ENCODE measurements at regions not wholly inside any gene's neighbourhood (a gene's known extent, or its start where the extent isn't known, plus 50 kb on each side); places are given as distances from the start of the nearest gene placed in this dataset.
"Not testable (repeated sequence)": the region's sequence is repeated elsewhere in the genome, so short reads cannot be mapped to it uniquely, and the experiment has no call there.

DNA sequence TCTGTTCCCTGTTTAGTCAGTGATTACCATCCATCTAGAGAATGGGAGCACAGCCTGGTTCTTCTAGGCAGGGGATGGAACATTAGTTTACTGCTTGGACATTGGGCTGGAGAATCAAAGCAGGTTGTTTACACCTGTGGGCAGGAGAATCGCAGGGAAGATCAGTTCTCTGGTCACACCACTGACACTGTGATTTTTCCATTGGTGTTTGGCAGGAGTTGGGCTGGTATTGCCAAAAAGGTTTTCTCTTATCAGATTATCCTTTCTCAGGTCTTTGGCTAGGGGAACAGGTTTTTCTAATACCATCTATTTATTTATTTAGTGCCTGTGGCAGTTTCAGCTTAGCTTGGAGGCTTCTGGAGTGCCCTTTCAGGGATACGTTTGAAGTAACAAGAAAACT, 219.3 kb upstream of the GRIN3A start:
- no peak overlapping the region for H3K27ac Mint-ChIP-seq
- H3K36me3 Mint-ChIP-seq: no peaks in the 10 kb centered on the region
- H3K9me3 Mint-ChIP-seq: no peaks in the 10 kb centered on the region
- CTCF ChIA-PET: no interaction called here
- H3K4me1 Mint-ChIP-seq: no peaks in the 10 kb centered on the region
- no peaks in the 10 kb centered on the region for H3K27me3 Mint-ChIP-seq
- DNase-seq: no peak
- H3K4me3 Mint-ChIP-seq: no peak overlapping the region

DNA sequence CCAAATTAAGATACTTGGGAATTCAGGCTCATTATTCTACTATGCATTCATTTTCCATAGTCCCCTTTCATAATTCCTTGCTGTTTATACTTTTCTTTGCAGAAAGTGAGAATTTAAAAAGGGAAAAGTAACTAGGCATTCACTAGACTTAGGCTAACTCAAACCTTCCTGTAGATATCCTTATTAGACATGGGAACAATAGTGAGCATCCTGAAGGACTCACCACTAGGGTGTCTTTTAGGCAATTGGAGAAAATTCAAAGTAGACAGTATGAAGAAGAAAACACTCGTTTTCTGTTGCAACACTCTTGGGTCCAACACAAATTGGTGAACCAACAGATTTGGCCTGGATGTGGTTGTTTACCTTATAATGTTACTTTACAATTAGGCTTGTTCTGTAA, 213.2 kb upstream of the GRIN3A start:
- Mint-ChIP-seq H3K4me3 (no peak overlapping the region), H3K36me3 (no peaks in the 10 kb centered on the region), H3K9me3 (no peaks in the 10 kb centered on the region), H3K27me3 (no peaks in the 10 kb centered on the region), H3K27ac (no peak overlapping the region), H3K4me1 (no peaks in the 10 kb centered on the region)
- CTCF ChIA-PET: no interaction called here
- DNase-seq: no peak

DNA sequence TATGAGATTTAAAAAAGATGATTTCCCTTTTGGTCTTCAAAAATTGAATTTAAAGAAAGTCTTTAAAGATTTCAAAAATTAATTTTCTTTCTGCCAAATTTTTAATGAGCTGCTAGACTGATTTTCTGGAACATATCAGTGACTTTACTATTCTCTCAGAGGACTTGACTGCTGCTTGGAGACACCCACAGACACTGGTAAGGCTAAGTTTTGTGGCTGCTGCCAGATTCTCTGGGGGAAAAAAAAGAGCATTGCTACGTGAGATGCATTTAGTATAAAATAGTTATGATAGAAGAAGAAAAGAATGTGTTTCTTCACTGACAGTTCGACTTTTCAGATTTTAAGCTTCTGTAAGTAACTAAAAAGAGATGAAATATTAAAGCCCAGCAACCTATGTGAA, 193.3 kb upstream of the GRIN3A start:
- Mint-ChIP-seq H3K27me3 (no peaks in the 10 kb centered on the region), H3K4me3 (no peak overlapping the region), H3K36me3 (no peaks in the 10 kb centered on the region), H3K27ac (no peak overlapping the region), H3K9me3 (peaks cover 2% of the 10 kb centered on the region), H3K4me1 (no peaks in the 10 kb centered on the region)
- DNase-seq: no peak
- CTCF ChIA-PET: no interaction called here

DNA sequence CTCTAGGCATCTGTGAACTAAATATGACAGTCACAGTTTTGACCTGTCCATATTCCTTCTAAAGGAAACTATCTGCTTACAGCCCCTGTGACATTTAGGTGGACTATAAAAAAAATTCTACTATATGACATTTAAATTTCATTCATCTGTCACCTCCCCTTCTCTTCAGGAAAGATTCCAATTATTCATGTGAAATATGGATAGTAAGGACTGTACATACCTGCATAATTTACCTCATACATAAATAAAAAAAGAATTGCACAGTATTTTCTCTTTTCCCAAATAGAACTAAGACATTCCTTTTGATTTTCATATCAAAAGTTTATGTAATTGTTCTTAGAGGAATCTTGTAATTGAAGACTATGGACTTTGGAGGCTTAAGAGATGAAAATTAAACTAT, 192.3 kb upstream of the GRIN3A start:
- Mint-ChIP-seq H3K9me3 (no peaks in the 10 kb centered on the region), H3K27ac (no peak overlapping the region), H3K4me3 (no peak overlapping the region), H3K36me3 (no peaks in the 10 kb centered on the region), H3K4me1 (no peaks in the 10 kb centered on the region), H3K27me3 (no peaks in the 10 kb centered on the region)
- CTCF ChIA-PET: no interaction called here
- no peak for DNase-seq

DNA sequence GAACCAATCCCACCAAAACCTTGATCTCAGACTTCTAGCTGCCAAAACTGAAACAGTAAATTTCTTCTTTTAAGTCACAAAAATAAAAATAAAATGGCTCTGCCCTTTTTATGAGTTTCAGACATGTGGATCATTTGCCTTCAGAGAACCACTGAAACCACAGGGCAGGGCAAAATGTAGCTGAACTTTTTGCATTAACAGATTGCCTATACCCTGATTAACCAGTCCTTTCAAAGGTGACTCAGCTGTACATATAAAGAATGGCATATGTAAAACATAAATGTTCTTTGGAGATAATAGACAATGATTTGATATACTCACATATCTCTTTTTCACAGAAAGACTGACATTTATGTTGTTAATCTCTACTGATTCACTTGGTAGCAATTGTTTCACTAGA, 187.1 kb upstream of the GRIN3A start:
- H3K9me3 Mint-ChIP-seq: no peaks in the 10 kb centered on the region
- H3K4me3 Mint-ChIP-seq: no peak overlapping the region
- no peaks in the 10 kb centered on the region for H3K36me3 Mint-ChIP-seq
- no peaks in the 10 kb centered on the region for H3K27me3 Mint-ChIP-seq
- no peak overlapping the region for H3K27ac Mint-ChIP-seq
- H3K4me1 Mint-ChIP-seq: no peaks in the 10 kb centered on the region
- DNase-seq: no peak
- CTCF ChIA-PET: no interaction called here

DNA sequence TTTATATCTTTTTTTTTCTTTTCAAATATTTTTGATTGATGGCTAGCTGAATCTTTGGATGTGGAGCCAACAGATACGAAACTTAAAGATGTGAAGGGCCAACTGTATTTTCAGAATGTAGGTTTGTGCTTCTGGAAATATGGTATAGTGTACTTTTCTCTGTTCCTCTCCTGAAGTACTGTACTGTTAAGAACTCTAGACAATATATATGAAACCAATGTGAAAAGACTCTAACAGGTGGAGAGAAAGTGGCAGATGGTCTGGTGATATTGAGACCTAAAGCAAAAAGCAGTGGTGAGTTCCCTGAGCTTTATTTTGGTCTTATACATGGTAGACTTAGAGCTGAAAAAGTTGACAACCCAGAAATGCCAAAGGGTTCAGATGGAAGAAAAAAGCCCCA, 185.0 kb upstream of the GRIN3A start:
- Mint-ChIP-seq H3K9me3 (no peaks in the 10 kb centered on the region), H3K27me3 (no peaks in the 10 kb centered on the region), H3K4me3 (no peak overlapping the region), H3K36me3 (no peaks in the 10 kb centered on the region), H3K27ac (no peak overlapping the region), H3K4me1 (no peaks in the 10 kb centered on the region)
- CTCF ChIA-PET: no interaction called here
- DNase-seq: no peak

DNA sequence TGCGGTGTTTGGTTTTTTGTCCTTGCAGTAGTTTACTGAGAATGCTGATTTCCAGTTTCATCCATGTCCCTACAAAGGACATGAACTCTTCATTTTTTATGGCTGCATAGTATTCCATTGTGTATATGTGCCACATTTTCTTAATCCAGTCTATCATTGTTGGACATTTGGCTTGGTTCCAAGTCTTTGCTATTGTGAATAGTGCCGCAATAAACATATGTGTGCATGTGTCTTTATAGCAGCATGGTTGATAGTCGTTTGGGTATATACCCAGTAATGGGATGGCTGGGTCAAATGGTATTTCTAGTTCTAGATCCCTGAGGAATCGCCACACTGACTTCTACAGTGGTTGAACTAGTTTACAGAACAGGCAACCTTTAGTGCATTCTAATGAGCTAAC, 178.5 kb upstream of the GRIN3A start:
- H3K4me3 Mint-ChIP-seq, CTCF ChIA-PET, H3K27me3 Mint-ChIP-seq, H3K4me1 Mint-ChIP-seq, H3K9me3 Mint-ChIP-seq, H3K36me3 Mint-ChIP-seq, DNase-seq, H3K27ac Mint-ChIP-seq: not testable (repeated sequence)

DNA sequence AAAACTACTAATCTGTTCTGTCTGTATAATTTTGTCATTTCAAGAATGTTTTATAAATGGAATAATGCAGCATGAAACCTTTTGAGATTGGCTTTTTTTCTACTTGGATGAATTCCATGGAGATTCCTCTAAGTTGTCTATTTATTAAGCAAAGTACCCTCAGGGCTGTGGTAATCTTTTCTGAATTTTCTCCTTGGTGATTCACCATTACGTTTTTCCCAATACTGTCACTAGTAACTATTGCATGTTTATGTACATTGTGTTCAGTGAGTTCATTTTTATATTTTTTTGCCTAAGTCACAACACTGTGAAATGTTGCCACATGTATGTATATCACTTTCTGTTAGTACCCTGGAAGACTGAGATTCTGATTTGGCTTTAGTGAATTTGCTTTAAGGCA, 177.0 kb upstream of the GRIN3A start:
- CTCF ChIA-PET: no interaction called here
- H3K27me3 Mint-ChIP-seq: no peaks in the 10 kb centered on the region
- DNase-seq: no peak
- H3K36me3 Mint-ChIP-seq: no peaks in the 10 kb centered on the region
- H3K27ac Mint-ChIP-seq: no peak overlapping the region
- no peaks in the 10 kb centered on the region for H3K4me1 Mint-ChIP-seq
- no peaks in the 10 kb centered on the region for H3K9me3 Mint-ChIP-seq
- H3K4me3 Mint-ChIP-seq: no peak overlapping the region

DNA sequence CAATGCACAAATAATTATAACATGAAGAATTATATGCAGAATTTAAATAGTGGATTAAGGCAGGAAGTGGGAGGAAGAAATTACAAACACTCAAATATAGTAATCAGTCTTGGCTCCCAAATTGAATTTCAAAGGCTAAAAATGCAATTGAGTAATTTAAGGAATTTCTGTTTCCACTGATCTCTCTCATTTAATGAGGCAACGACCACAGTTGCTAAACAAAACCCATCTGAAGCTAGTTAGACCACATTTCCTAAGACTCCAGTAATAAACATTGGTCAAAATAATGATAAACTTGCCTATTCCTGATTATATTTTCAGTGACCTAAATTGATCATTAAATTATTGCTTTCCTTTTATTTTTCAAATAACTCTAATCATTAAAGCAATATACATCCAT, 174.3 kb upstream of the GRIN3A start:
- Mint-ChIP-seq H3K4me1 (no peaks in the 10 kb centered on the region), H3K27me3 (no peaks in the 10 kb centered on the region), H3K4me3 (no peak overlapping the region), H3K9me3 (no peaks in the 10 kb centered on the region), H3K27ac (no peak overlapping the region), H3K36me3 (no peaks in the 10 kb centered on the region)
- CTCF ChIA-PET: no interaction called here
- no peak for DNase-seq

DNA sequence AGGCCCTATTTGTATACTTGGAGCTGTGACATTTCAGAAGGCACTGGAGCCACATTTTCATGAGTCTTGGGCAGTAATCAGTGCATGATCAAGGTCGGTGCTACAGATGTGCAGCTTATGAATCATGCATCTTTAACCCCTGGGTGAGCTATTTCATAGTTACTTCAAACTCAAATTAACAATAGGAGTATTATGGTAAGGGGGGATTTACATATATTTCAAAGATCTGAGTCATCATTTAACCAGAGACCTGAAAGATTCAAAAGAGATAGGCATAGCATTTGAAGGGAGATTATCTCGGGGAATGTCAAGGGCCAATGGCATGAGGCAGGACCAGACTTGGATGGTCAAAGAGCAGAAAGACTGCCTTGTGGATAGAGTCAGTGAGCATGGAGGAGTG, 169.0 kb upstream of the GRIN3A start:
- no peak overlapping the region for H3K27ac Mint-ChIP-seq
- no peaks in the 10 kb centered on the region for H3K27me3 Mint-ChIP-seq
- no peak overlapping the region for H3K4me3 Mint-ChIP-seq
- no peaks in the 10 kb centered on the region for H3K36me3 Mint-ChIP-seq
- no peaks in the 10 kb centered on the region for H3K4me1 Mint-ChIP-seq
- CTCF ChIA-PET: interaction anchor here (0.6 kb wide), 1 partner anchor 230 kb away, joined by 3 read pairs; no protein-coding TSS in a partner anchor
- DNase-seq: no peak
- no peaks in the 10 kb centered on the region for H3K9me3 Mint-ChIP-seq

DNA sequence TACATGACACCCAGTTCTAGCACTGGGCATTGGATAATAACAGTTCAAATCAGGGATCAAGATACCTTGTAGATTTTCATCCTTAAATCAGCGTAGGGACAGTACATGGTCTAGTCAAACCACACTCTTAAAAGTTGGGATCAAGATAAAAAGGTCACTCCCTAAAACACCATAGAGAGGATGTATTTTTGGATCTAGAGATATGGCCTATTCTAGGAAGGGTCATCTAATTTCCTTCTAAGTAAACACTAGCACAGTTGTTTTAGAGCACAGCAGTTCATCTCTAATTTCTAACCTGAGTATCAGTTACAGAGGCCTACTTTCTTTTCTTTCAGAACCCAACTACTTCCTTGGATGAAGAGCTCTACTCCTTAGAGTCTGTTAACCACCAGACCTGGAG, 166.4 kb upstream of the GRIN3A start:
- DNase-seq: no peak
- Mint-ChIP-seq H3K27ac (no peak overlapping the region), H3K36me3 (no peaks in the 10 kb centered on the region), H3K4me3 (no peak overlapping the region), H3K9me3 (no peaks in the 10 kb centered on the region), H3K27me3 (no peaks in the 10 kb centered on the region), H3K4me1 (no peaks in the 10 kb centered on the region)
- CTCF ChIA-PET: no interaction called here

DNA sequence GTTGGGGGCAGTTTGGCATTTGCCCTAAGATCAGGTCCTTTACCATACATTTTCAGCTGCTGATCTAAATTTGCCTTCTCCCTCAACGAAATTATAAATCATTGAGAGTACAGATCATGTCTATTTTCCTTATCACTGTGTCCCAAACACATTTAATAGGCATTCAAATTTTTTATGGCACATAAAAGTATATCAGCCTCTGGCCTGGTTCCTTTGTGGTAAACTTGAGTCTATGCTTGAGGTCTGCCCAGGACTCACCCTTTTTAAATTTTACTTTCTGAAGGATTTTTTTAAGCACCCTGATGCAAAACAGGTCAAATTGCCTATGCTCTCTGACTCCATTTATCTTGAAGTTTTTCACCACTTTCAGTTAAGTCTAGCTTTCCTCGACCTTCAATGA, 163.6 kb upstream of the GRIN3A start:
- CTCF ChIA-PET: no interaction called here
- no peak overlapping the region for H3K27ac Mint-ChIP-seq
- no peaks in the 10 kb centered on the region for H3K9me3 Mint-ChIP-seq
- no peak for DNase-seq
- H3K4me3 Mint-ChIP-seq: no peak overlapping the region
- H3K27me3 Mint-ChIP-seq: no peaks in the 10 kb centered on the region
- no peaks in the 10 kb centered on the region for H3K4me1 Mint-ChIP-seq
- no peaks in the 10 kb centered on the region for H3K36me3 Mint-ChIP-seq

DNA sequence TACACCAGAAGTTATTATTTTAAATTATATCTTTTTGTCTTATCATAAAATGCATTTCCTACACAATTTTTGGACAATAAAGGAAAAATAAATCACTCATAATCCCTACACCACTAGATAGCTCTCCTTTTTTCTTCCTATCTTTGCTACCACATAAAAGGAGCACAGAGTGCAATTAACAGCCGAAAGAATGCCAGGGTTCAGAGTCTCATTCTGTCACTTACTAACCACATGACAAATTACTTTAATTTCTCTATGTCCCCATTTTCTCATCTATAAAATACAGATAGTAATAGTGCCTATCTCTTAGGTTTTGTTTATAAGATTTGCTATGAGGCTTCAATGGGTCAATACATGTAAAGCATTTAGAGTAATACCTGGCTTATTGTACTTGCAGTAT, 158.7 kb upstream of the GRIN3A start:
- Mint-ChIP-seq H3K4me3 (no peak overlapping the region), H3K27me3 (no peaks in the 10 kb centered on the region), H3K36me3 (no peaks in the 10 kb centered on the region), H3K9me3 (no peaks in the 10 kb centered on the region), H3K27ac (no peak overlapping the region), H3K4me1 (no peaks in the 10 kb centered on the region)
- no peak for DNase-seq
- CTCF ChIA-PET: no interaction called here

DNA sequence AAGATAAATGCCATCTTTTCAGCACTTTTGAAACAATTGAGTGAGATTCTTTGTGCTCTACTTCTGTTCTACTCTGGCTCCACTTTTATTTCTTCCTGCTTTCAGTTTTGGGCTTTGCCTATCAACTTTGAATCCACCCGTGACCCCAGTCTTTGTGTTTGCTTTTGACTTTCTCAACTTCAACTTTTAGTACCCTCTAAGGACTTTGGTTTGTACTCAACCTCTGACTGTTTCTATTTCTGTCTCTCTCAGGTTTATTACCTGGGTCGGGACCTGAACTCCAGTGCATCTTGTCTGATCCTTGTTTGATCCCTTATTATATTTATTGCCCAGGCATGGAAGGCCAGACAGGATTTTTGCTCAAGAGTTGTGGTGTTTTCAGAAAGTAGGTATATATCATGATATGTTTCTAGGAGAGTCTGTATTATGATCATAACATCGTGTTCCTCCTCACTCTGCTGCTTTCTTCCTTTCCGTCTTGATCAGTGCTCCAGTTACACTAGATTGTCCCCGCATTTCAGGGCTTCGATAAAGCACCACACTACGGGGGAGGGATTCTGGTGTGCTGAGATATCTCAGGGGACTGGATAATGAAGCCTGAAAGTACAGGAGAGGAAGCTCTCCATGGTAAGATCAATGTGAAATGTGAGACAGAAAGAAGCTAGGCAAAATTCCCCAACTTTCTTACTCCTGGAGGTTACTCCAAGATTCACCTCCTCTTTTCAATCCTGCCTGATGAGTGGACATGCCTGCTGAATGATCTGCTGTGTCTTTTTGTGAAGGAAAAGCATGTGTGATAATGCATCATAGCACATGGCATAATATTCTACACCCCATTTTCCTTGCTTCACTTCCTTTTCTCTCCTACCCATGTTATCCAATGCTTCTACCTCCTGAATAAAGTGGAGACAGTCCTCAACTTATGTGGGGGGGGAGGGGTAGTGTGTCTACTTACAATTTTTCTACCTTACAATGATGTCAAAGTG, 155.5 kb upstream of the GRIN3A start:
- CTCF ChIA-PET: no interaction called here
- H3K4me1 Mint-ChIP-seq: no peaks in the 10 kb centered on the region
- H3K9me3 Mint-ChIP-seq: no peaks in the 10 kb centered on the region
- H3K27me3 Mint-ChIP-seq: no peaks in the 10 kb centered on the region
- no peak for DNase-seq
- H3K36me3 Mint-ChIP-seq: no peaks in the 10 kb centered on the region
- no peak overlapping the region for H3K4me3 Mint-ChIP-seq
- H3K27ac Mint-ChIP-seq: no peak overlapping the region

DNA sequence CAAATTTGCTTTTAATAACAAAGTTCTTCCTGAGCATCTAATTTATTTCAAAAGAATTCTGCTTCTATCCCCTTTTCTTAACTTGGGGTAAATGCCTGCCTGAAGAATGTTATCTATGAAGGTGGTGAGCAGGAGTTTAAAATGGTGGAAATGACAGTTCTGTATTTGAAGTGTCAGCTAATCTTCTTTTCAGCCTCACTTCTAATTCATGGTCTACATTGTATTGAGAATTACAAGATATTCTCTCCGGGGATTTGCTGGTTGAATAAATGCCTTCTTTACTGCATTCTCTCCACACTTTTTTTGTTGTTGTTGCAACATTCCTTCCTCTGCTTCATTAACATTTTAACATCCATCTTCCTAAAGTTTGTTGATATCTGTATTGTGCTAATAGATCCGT, 143.1 kb upstream of the GRIN3A start:
- no peaks in the 10 kb centered on the region for H3K27me3 Mint-ChIP-seq
- no peak for DNase-seq
- no peaks in the 10 kb centered on the region for H3K36me3 Mint-ChIP-seq
- H3K9me3 Mint-ChIP-seq: no peaks in the 10 kb centered on the region
- no peak overlapping the region for H3K27ac Mint-ChIP-seq
- H3K4me1 Mint-ChIP-seq: no peaks in the 10 kb centered on the region
- CTCF ChIA-PET: no interaction called here
- H3K4me3 Mint-ChIP-seq: no peak overlapping the region

DNA sequence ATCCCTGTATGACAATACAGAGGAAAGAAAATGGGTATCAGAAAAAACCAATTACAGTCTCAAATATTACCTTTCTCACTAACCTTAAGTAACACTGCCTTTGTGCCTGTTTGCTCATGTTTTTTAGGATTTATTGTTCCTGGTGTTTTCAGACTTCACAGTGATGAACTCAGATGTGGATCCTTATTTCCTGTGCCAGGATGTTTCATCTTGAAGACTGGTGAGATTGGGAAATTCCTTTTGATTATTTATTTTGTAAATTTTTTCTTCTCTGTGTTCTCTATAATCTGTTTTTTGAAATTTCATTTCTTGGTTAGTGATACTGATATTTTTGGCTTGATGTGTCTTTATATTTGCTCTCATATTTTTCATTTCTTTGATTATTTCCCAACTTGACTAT, 142.4 kb upstream of the GRIN3A start:
- Mint-ChIP-seq H3K27me3 (no peaks in the 10 kb centered on the region), H3K36me3 (no peaks in the 10 kb centered on the region), H3K9me3 (no peaks in the 10 kb centered on the region), H3K4me3 (no peak overlapping the region), H3K27ac (no peak overlapping the region), H3K4me1 (no peaks in the 10 kb centered on the region)
- DNase-seq: no peak
- CTCF ChIA-PET: no interaction called here
